ENCODE measurements at regions not wholly inside any gene's neighbourhood (a gene's known extent, or its start where the extent isn't known, plus 50 kb on each side); places are given as distances from the start of the nearest gene placed in this dataset.

- Histone ChIP-seq H3K4me3 (ENCODE audit: insufficient read depth, low read depth, low read length, poor library complexity, severe bottlenecking) (no peak overlapping the region), H3K27me3 (replicated peaks; ENCODE audit: control insufficient read depth, insufficient read depth, low read length, poor library complexity, severe bottlenecking) (no peaks in the 10 kb centered on the region), H3K9me3 (ENCODE audit: control insufficient read depth, low read length) (no peaks in the 10 kb centered on the region), H3K36me3 (ENCODE audit: control insufficient read depth, insufficient read depth, low read length) (no peaks in the 10 kb centered on the region), H3K27ac (ENCODE audit: insufficient read depth, low read length, poor library complexity, severe bottlenecking) (no peak overlapping the region), H3K4me1 (ENCODE audit: control insufficient read depth, insufficient read depth, low read length, poor library complexity, severe bottlenecking) (no peaks in the 10 kb centered on the region)
- no peak for DNase-seq
Observed at GRCh38 chr7:22596763-22597400, 96.9 kb upstream of the STEAP1B start.

GRCh38 chr7:22594020-22594419 is 94.0 kb upstream of the STEAP1B start:
- H3K36me3 ChIP-seq (ENCODE audit: control insufficient read depth, insufficient read depth, low read length): no peaks in the 10 kb centered on the region
- H3K27me3 ChIP-seq (replicated peaks; ENCODE audit: control insufficient read depth, insufficient read depth, low read length, poor library complexity, severe bottlenecking): no peaks in the 10 kb centered on the region
- no peak for DNase-seq
- no peak overlapping the region for H3K4me3 ChIP-seq (ENCODE audit: insufficient read depth, low read depth, low read length, poor library complexity, severe bottlenecking)
- H3K9me3 ChIP-seq (ENCODE audit: control insufficient read depth, low read length): no peaks in the 10 kb centered on the region
- no peaks in the 10 kb centered on the region for H3K4me1 ChIP-seq (ENCODE audit: control insufficient read depth, insufficient read depth, low read length, poor library complexity, severe bottlenecking)
- H3K27ac ChIP-seq (ENCODE audit: insufficient read depth, low read length, poor library complexity, severe bottlenecking): no peak overlapping the region

GRCh38 chr7:22591271-22591670 is 91.3 kb upstream of the STEAP1B start:
- H3K4me3 ChIP-seq (ENCODE audit: insufficient read depth, low read depth, low read length, poor library complexity, severe bottlenecking): no peak overlapping the region
- no peak overlapping the region for H3K27ac ChIP-seq (ENCODE audit: insufficient read depth, low read length, poor library complexity, severe bottlenecking)
- peaks cover 5% of the 10 kb centered on the region for H3K27me3 ChIP-seq (replicated peaks; ENCODE audit: control insufficient read depth, insufficient read depth, low read length, poor library complexity, severe bottlenecking)
- no peaks in the 10 kb centered on the region for H3K4me1 ChIP-seq (ENCODE audit: control insufficient read depth, insufficient read depth, low read length, poor library complexity, severe bottlenecking)
- no peaks in the 10 kb centered on the region for H3K36me3 ChIP-seq (ENCODE audit: control insufficient read depth, insufficient read depth, low read length)
- no peaks in the 10 kb centered on the region for H3K9me3 ChIP-seq (ENCODE audit: control insufficient read depth, low read length)
- no peak for DNase-seq

DNA sequence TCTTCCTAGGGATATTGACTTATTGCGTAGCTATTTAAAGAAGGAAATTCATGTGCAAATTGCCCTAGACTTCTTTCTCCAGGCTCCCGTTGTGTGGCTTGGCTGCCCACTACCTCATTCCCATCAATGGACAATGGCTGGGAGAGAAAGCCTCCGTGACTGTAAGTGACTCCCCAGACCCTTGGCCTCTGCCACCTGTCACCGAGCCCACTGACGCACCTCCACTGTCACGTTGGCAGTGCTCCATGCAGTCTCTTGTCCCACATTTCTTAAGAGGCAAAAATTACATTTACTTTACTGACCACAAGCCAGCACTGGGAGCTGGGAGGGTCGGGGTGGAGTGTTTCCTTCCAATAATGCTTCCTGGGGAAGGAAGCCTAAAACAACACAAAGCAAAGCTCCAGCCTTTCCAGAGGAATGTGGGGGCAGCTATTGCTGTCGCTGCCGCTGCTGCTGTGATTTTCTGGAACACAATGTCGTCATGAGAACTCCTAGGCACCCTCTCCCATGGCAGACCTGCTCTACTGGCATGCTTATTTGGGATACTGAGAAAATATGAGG is 89.7 kb upstream of the STEAP1B start:
- Histone ChIP-seq H3K9me3 (ENCODE audit: control insufficient read depth, low read length) (no peaks in the 10 kb centered on the region), H3K36me3 (ENCODE audit: control insufficient read depth, insufficient read depth, low read length) (no peaks in the 10 kb centered on the region), H3K27ac (ENCODE audit: insufficient read depth, low read length, poor library complexity, severe bottlenecking) (no peak overlapping the region), H3K4me1 (ENCODE audit: control insufficient read depth, insufficient read depth, low read length, poor library complexity, severe bottlenecking) (no peaks in the 10 kb centered on the region), H3K4me3 (ENCODE audit: insufficient read depth, low read depth, low read length, poor library complexity, severe bottlenecking) (no peak overlapping the region), H3K27me3 (replicated peaks; ENCODE audit: control insufficient read depth, insufficient read depth, low read length, poor library complexity, severe bottlenecking) (peaks cover 5% of the 10 kb centered on the region)
- DNase-seq: no peak

DNA sequence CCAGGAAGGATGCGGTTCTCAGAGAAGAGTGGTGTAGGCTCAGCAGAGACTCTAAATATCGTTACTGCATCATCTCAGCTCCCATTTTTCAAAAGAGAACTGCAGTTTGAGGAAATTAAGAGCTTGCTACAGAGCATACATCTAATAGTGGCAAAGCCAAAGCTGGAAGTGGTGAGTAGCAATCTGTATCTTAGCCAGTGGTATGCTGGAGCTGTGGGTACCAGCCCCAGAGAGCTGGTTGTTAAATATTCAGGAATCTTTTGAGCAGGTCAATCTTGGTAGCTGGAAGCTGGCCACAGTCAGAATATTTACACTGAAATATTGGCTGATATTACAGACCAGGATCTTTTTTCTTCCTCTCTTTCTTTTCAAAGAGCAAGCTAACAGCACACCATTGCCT is 88.4 kb upstream of the STEAP1B start:
- DNase-seq: no peak
- no peak overlapping the region for H3K27ac ChIP-seq (ENCODE audit: insufficient read depth, low read length, poor library complexity, severe bottlenecking)
- H3K4me3 ChIP-seq (ENCODE audit: insufficient read depth, low read depth, low read length, poor library complexity, severe bottlenecking): no peak overlapping the region

DNA sequence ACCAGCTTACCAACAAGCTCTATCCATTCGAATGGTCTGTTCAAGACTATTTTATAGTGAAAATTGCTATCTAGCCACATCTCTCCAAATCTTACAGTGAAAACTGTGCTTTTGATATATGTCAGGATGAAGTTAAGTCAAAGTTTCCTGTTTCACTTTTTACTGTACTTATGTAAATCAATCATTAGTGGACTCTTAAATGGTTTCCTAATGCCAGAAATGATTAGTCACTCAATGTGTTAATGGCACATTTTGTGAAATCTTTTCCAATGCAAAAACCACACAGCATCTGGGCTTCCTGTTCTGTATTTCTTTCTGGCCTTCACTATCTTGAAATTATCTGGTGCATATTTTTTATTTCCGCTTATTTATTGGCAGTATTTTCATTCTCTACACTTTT is 87.3 kb upstream of the STEAP1B start:
- Histone ChIP-seq H3K27ac (ENCODE audit: insufficient read depth, low read length, poor library complexity, severe bottlenecking) (no peak overlapping the region), H3K4me3 (ENCODE audit: insufficient read depth, low read depth, low read length, poor library complexity, severe bottlenecking) (no peak overlapping the region), H3K4me1 (ENCODE audit: control insufficient read depth, insufficient read depth, low read length, poor library complexity, severe bottlenecking) (no peaks in the 10 kb centered on the region)

More for the DNA sequence above, 88.4 kb upstream of the STEAP1B start:
- Histone ChIP-seq H3K4me1 (ENCODE audit: control insufficient read depth, insufficient read depth, low read length, poor library complexity, severe bottlenecking) (no peaks in the 10 kb centered on the region), H3K9me3 (ENCODE audit: control insufficient read depth, low read length) (no peaks in the 10 kb centered on the region), H3K36me3 (ENCODE audit: control insufficient read depth, insufficient read depth, low read length) (no peaks in the 10 kb centered on the region), H3K27me3 (replicated peaks; ENCODE audit: control insufficient read depth, insufficient read depth, low read length, poor library complexity, severe bottlenecking) (peaks cover 5% of the 10 kb centered on the region)

GRCh38 chr7:22586786-22587140 is 86.8 kb upstream of the STEAP1B start:
- no peaks in the 10 kb centered on the region for H3K36me3 ChIP-seq (ENCODE audit: control insufficient read depth, insufficient read depth, low read length)
- DNase-seq: no peak
- no peaks in the 10 kb centered on the region for H3K9me3 ChIP-seq (ENCODE audit: control insufficient read depth, low read length)
- peaks cover 5% of the 10 kb centered on the region for H3K27me3 ChIP-seq (replicated peaks; ENCODE audit: control insufficient read depth, insufficient read depth, low read length, poor library complexity, severe bottlenecking)
- no peak overlapping the region for H3K27ac ChIP-seq (ENCODE audit: insufficient read depth, low read length, poor library complexity, severe bottlenecking)
- no peak overlapping the region for H3K4me3 ChIP-seq (ENCODE audit: insufficient read depth, low read depth, low read length, poor library complexity, severe bottlenecking)
- no peaks in the 10 kb centered on the region for H3K4me1 ChIP-seq (ENCODE audit: control insufficient read depth, insufficient read depth, low read length, poor library complexity, severe bottlenecking)

More for the DNA sequence above, 87.3 kb upstream of the STEAP1B start:
- no peaks in the 10 kb centered on the region for H3K9me3 ChIP-seq (ENCODE audit: control insufficient read depth, low read length)
- DNase-seq: no peak
- H3K27me3 ChIP-seq (replicated peaks; ENCODE audit: control insufficient read depth, insufficient read depth, low read length, poor library complexity, severe bottlenecking): peaks cover 5% of the 10 kb centered on the region
- no peaks in the 10 kb centered on the region for H3K36me3 ChIP-seq (ENCODE audit: control insufficient read depth, insufficient read depth, low read length)

- Histone ChIP-seq H3K27me3 (replicated peaks; ENCODE audit: control insufficient read depth, insufficient read depth, low read length, poor library complexity, severe bottlenecking) (peaks cover 5% of the 10 kb centered on the region), H3K36me3 (ENCODE audit: control insufficient read depth, insufficient read depth, low read length) (no peaks in the 10 kb centered on the region), H3K27ac (ENCODE audit: insufficient read depth, low read length, poor library complexity, severe bottlenecking) (no peak overlapping the region), H3K9me3 (ENCODE audit: control insufficient read depth, low read length) (no peaks in the 10 kb centered on the region), H3K4me1 (ENCODE audit: control insufficient read depth, insufficient read depth, low read length, poor library complexity, severe bottlenecking) (no peaks in the 10 kb centered on the region), H3K4me3 (ENCODE audit: insufficient read depth, low read depth, low read length, poor library complexity, severe bottlenecking) (no peak overlapping the region)
- DNase-seq: no peak
Observed at GRCh38 chr7:22586101-22586785, 86.3 kb upstream of the STEAP1B start.

GRCh38 chr7:22584179-22584578 is 84.2 kb upstream of the STEAP1B start:
- DNase-seq: no peak
- Histone ChIP-seq H3K9me3 (ENCODE audit: control insufficient read depth, low read length) (no peaks in the 10 kb centered on the region), H3K36me3 (ENCODE audit: control insufficient read depth, insufficient read depth, low read length) (no peaks in the 10 kb centered on the region), H3K27me3 (replicated peaks; ENCODE audit: control insufficient read depth, insufficient read depth, low read length, poor library complexity, severe bottlenecking) (peaks cover 5% of the 10 kb centered on the region), H3K4me1 (ENCODE audit: control insufficient read depth, insufficient read depth, low read length, poor library complexity, severe bottlenecking) (no peaks in the 10 kb centered on the region), H3K4me3 (ENCODE audit: insufficient read depth, low read depth, low read length, poor library complexity, severe bottlenecking) (no peak overlapping the region), H3K27ac (ENCODE audit: insufficient read depth, low read length, poor library complexity, severe bottlenecking) (no peak overlapping the region)

- Histone ChIP-seq H3K27me3 (replicated peaks; ENCODE audit: control insufficient read depth, insufficient read depth, low read length, poor library complexity, severe bottlenecking) (peaks cover 1% of the 10 kb centered on the region), H3K4me3 (ENCODE audit: insufficient read depth, low read depth, low read length, poor library complexity, severe bottlenecking) (no peak overlapping the region), H3K27ac (ENCODE audit: insufficient read depth, low read length, poor library complexity, severe bottlenecking) (no peak overlapping the region), H3K4me1 (ENCODE audit: control insufficient read depth, insufficient read depth, low read length, poor library complexity, severe bottlenecking) (no peaks in the 10 kb centered on the region), H3K36me3 (ENCODE audit: control insufficient read depth, insufficient read depth, low read length) (no peaks in the 10 kb centered on the region), H3K9me3 (ENCODE audit: control insufficient read depth, low read length) (no peaks in the 10 kb centered on the region)
- DNase-seq: no peak
Observed at GRCh38 chr7:22582863-22583622, 83.1 kb upstream of the STEAP1B start.
